GM12878 (cell line): ENCODE measurements at regions not wholly inside any gene's neighbourhood (a gene's known extent, or its start where the extent isn't known, plus 50 kb on each side); places are given as distances from the start of the nearest gene placed in this dataset.
"Not testable (repeated sequence)": the region's sequence is repeated elsewhere in the genome, so short reads cannot be mapped to it uniquely, and the experiment has no call there.

Experiments
- ATAC-seq: fragments of 200-7000 bp; cut with Tn5 transposase; 3 replicates; pipeline ENCODE4 v1.9.1; 2020; ENCODE audit warnings: mild to moderate bottlenecking, moderate library complexity
- BruUV-seq: library from RNA; stranded (reverse); fragments of 400-500 nt; replicated peaks from 2 replicates; lab custom pipeline; 2021; lab: Mats Ljungman, UMichigan
- CTCF ChIA-PET: fragments of 300-600 bp; sonication (Branson Sonifier 250); formaldehyde crosslinking; extraction: SDS; loops from one replicate; lab custom pipeline; 2021; ENCODE audit warnings: inconsistent platforms; lab: Yijun Ruan, JAX
- POLR2A ChIA-PET: fragments of 350-600 bp; formaldehyde crosslinking; extraction: SDS; loops from one replicate; lab custom pipeline; 2021; ENCODE audit warnings: inconsistent platforms; lab: Charles Lee
- RAD21 ChIA-PET: fragments of 300-600 bp; sonication (Branson Sonifier 250); formaldehyde crosslinking; loops from one replicate; lab custom pipeline; 2023; ENCODE audit warnings: antibody characterized with exemption; ENCODE audit not compliant: unreplicated experiment; lab: Charles Lee
- SMC1A ChIA-PET: fragments of 300-600 bp; sonication (Branson Sonifier 250); formaldehyde crosslinking; loops from one replicate; lab custom pipeline; 2023; ENCODE audit not compliant: unreplicated experiment, uncharacterized antibody; lab: Charles Lee
- DNase-seq: peaks from one replicate; pipeline ENCODE4 v3.0.0-alpha.2; 2011; ENCODE audit warnings: low read depth, low spot score
- FAIRE-seq: peaks from 3 replicates; lab custom pipeline; 2011; peaks lifted over from hg19 to GRCh38; lab: Jason Lieb, UNC
- H2AFZ ChIP-seq: 2 replicates; pipeline ENCODE4 v1.6.0; 2011; ENCODE audit warnings: low read depth, low read length, control low read depth; ENCODE audit not compliant: control insufficient read depth
- H3K27ac ChIP-seq: 2 replicates; pipeline ENCODE4 v1.5.1; 2011; ENCODE audit warnings: control low read depth; ENCODE audit not compliant: control insufficient read depth, insufficient read depth
- H3K27me3 ChIP-seq, 2 experiments: replicated peaks in 1 of 2; 2 replicates each; pipeline versions ENCODE4 v1.6.0 to v1.6.1; 2011; ENCODE audit warnings: low read length in 1 of 2; ENCODE audit not compliant: control insufficient read depth in 2 of 2, insufficient read depth in 2 of 2
- H3K36me3 ChIP-seq, 2 experiments: 2 replicates each; pipeline ENCODE4 v1.5.1; 2011; ENCODE audit warnings: low read length in 1 of 2; ENCODE audit not compliant: control insufficient read depth in 2 of 2, insufficient read depth in 2 of 2
- H3K4me1 ChIP-seq: 2 replicates; pipeline ENCODE4 v1.6.1; 2011; ENCODE audit warnings: mild to moderate bottlenecking, low read length, moderate library complexity, mixed read lengths; ENCODE audit not compliant: control insufficient read depth, insufficient read depth
- H3K4me2 ChIP-seq: 2 replicates; pipeline ENCODE4 v1.6.0; 2011; ENCODE audit warnings: control low read depth; ENCODE audit not compliant: control insufficient read depth, insufficient read depth
- H3K4me3 ChIP-seq: fragments of 200-600 bp; sonication (generic); 2 replicates; pipeline ENCODE4 v1.5.1; 2016
- H3K79me2 ChIP-seq: 2 replicates; pipeline ENCODE4 v1.6.0; 2011; ENCODE audit warnings: low read length; ENCODE audit not compliant: control insufficient read depth, insufficient read depth
- H3K9ac ChIP-seq: 2 replicates; pipeline ENCODE4 v1.8.0; 2011; ENCODE audit warnings: low read length, control low read depth, mixed read lengths; ENCODE audit not compliant: control insufficient read depth, insufficient read depth
- H3K9me3 ChIP-seq: replicated peaks from 3 replicates; pipeline ENCODE4 v1.5.1; 2011; ENCODE audit warnings: mild to moderate bottlenecking, low read length; ENCODE audit not compliant: control insufficient read depth, insufficient read depth
- H4K20me1 ChIP-seq: 2 replicates; pipeline ENCODE4 v1.6.0; 2011; ENCODE audit not compliant: control insufficient read depth, insufficient read depth
- CREM ChIP-seq: IDR thresholded peaks from 2 replicates; pipeline ENCODE4 v1.6.1; 2014; ENCODE audit warnings: antibody characterized with exemption, low read depth
- E4F1 ChIP-seq: fragments of 450-650 bp; IDR thresholded peaks from 2 replicates; pipeline ENCODE4 v1.6.1; 2018; ENCODE audit warnings: borderline replicate concordance, mild to moderate bottlenecking; ENCODE audit not compliant: partially characterized antibody
- ETV6 ChIP-seq, 2 experiments: fragments of 450-650 bp in 1 of 2; IDR thresholded peaks in 1 of 2; conservative IDR thresholded peaks in 1 of 2; 2 replicates each; pipeline ENCODE4 v1.6.1; 2014; ENCODE audit warnings: antibody characterized with exemption in 1 of 2, borderline replicate concordance in 1 of 2, low read depth in 1 of 2, mild to moderate bottlenecking in 1 of 2, moderate library complexity in 1 of 2
- GATAD2B ChIP-seq: fragments of 450-650 bp; conservative IDR thresholded peaks from 2 replicates; pipeline ENCODE4 v1.6.1; 2017; ENCODE audit warnings: low read depth, mild to moderate bottlenecking, moderate library complexity
- NFXL1 ChIP-seq: fragments of 450-650 bp; IDR thresholded peaks from 2 replicates; pipeline ENCODE4 v1.6.1; 2017; ENCODE audit warnings: antibody characterized with exemption, mild to moderate bottlenecking, borderline replicate concordance
- POU2F2 ChIP-seq: IDR thresholded peaks from 3 replicates; pipeline ENCODE4 v1.6.1; 2011; ENCODE audit warnings: low read depth, mild to moderate bottlenecking, low read length, borderline replicate concordance
- RFX5 ChIP-seq: IDR thresholded peaks from 2 replicates; pipeline ENCODE4 v1.6.1; 2011; ENCODE audit warnings: low read depth, low read length, improper control_type of control experiment
- SPI1 ChIP-seq: IDR thresholded peaks from 2 replicates; pipeline ENCODE4 v1.6.1; 2011; ENCODE audit warnings: low read depth, mild to moderate bottlenecking, low read length, moderate library complexity, borderline replicate concordance; ENCODE audit not compliant: insufficient read depth
- SREBF1 ChIP-seq: IDR thresholded peaks from 2 replicates; pipeline ENCODE4 v1.6.1; 2012; ENCODE audit warnings: mild to moderate bottlenecking, low read length
- ZNF207 ChIP-seq: fragments of 450-650 bp; IDR thresholded peaks from 2 replicates; pipeline ENCODE4 v1.6.1; 2014; ENCODE audit warnings: antibody characterized with exemption, mild to moderate bottlenecking, borderline replicate concordance
- WGBS: methylation state at CpG from one replicate; pipeline ENCODE4 v1.1.6; 2016; ENCODE audit warnings: low lambda C conversion rate; ENCODE audit not compliant: insufficient replicate concordance, insufficient coverage; ENCODE audit errors: missing lambda C conversion rate; 5-methylcytosine and 5-hydroxymethylcytosine counted together
- in situ Hi-C: fragments of 300-500 bp; cut with MboI; formaldehyde crosslinking; loops from 9 replicates; pipeline ENCODE4 v1.14.3; 2018; ENCODE audit warnings: mixed read lengths
- intact Hi-C: fragments of 100-400 bp; cut with micrococcal nuclease; formaldehyde crosslinking; loops from one replicate; pipeline ENCODE4 v1.14.2; 2022; ENCODE audit not compliant: unreplicated experiment
- TF ChIP-seq, protein P1 (sequence below): fragments of 450-650 bp; IDR thresholded peaks from 2 replicates; pipeline ENCODE4 v1.6.1; 2018; ENCODE audit warnings: mild to moderate bottlenecking, low read depth, moderate library complexity; ENCODE audit not compliant: partially characterized antibody

GRCh38 chr14:81781798-81782197, 248.1 kb upstream of the SEL1L start:
- H2AFZ ChIP-seq, H4K20me1 ChIP-seq, in situ Hi-C loops, POLR2A ChIA-PET, SMC1A ChIA-PET, CTCF ChIA-PET, H3K36me3 ChIP-seq, H3K27me3 ChIP-seq, RAD21 ChIA-PET, H3K79me2 ChIP-seq, H3K27ac ChIP-seq, DNase-seq, intact Hi-C loops, FAIRE-seq, H3K9me3 ChIP-seq, H3K4me3 ChIP-seq, BruUV-seq, ATAC-seq, H3K9ac ChIP-seq, H3K4me2 ChIP-seq, H3K4me1 ChIP-seq: not testable (repeated sequence)
- WGBS = 52% methylated on average over 7 of the region's 7 CpGs

GRCh38 chr14:81784084-81784483, 250.4 kb upstream of the SEL1L start:
- no peak for FAIRE-seq
- in situ Hi-C loops = no loop called here
- SMC1A ChIA-PET = interaction anchor here (0.7 kb wide), 1 partner anchor 604 kb away, joined by 3 read pairs; no protein-coding TSS in a partner anchor
- TF ChIP-seq RFX5 = no peak
- TF ChIP-seq GATAD2B = no peak
- TF ChIP-seq ZNF207 = no peak
- TF ChIP-seq SREBF1 = no peak
- no peak for TF ChIP-seq E4F1
- TF ChIP-seq, protein P1, sequence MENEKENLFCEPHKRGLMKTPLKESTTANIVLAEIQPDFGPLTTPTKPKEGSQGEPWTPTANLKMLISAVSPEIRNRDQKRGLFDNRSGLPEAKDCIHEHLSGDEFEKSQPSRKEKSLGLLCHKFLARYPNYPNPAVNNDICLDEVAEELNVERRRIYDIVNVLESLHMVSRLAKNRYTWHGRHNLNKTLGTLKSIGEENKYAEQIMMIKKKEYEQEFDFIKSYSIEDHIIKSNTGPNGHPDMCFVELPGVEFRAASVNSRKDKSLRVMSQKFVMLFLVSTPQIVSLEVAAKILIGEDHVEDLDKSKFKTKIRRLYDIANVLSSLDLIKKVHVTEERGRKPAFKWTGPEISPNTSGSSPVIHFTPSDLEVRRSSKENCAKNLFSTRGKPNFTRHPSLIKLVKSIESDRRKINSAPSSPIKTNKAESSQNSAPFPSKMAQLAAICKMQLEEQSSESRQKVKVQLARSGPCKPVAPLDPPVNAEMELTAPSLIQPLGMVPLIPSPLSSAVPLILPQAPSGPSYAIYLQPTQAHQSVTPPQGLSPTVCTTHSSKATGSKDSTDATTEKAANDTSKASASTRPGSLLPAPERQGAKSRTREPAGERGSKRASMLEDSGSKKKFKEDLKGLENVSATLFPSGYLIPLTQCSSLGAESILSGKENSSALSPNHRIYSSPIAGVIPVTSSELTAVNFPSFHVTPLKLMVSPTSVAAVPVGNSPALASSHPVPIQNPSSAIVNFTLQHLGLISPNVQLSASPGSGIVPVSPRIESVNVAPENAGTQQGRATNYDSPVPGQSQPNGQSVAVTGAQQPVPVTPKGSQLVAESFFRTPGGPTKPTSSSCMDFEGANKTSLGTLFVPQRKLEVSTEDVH = no peak
- TF ChIP-seq CREM = no peak
- no peak for TF ChIP-seq ETV6 (conservative IDR thresholded peaks at IDR 0.05 in 1 of 2, IDR thresholded peaks at IDR 0.05 in 1 of 2; ENCODE audit: borderline replicate concordance in 1 of 2, low read depth in 1 of 2)
- no peak for TF ChIP-seq NFXL1
- no peak for TF ChIP-seq POU2F2
- no peak for TF ChIP-seq SPI1

More at GRCh38 chr14:81784084-81784483, 250.4 kb upstream of the SEL1L start:
- no peaks in the 10 kb centered on the region for H3K9me3 ChIP-seq
- 6% methylated on average over 4 of the region's 5 CpGs for WGBS
- no peak overlapping the region for H3K4me2 ChIP-seq
- no peak overlapping the region for H3K27ac ChIP-seq
- POLR2A ChIA-PET = no interaction called here
- no peak overlapping the region for H3K4me3 ChIP-seq
- intact Hi-C loops = no loop called here
- H3K36me3 ChIP-seq = no peaks in the 10 kb centered on the region
- no TSS peak for BruUV-seq
- CTCF ChIA-PET = no interaction called here
- H3K9ac ChIP-seq = no peak overlapping the region
- no peaks in the 10 kb centered on the region for H3K27me3 ChIP-seq
- DNase-seq = no peak
- ATAC-seq = no peak
- no peaks in the 10 kb centered on the region for H4K20me1 ChIP-seq
- H2AFZ ChIP-seq = no peak overlapping the region
- RAD21 ChIA-PET = no interaction called here
- H3K79me2 ChIP-seq = no peaks in the 10 kb centered on the region
- no peaks in the 10 kb centered on the region for H3K4me1 ChIP-seq
